IPS-15b (cell line): ENCODE measurements at regions not wholly inside any gene's neighbourhood (a gene's known extent, or its start where the extent isn't known, plus 50 kb on each side); places are given as distances from the start of the nearest gene placed in this dataset.
"Not testable (repeated sequence)": the region's sequence is repeated elsewhere in the genome, so short reads cannot be mapped to it uniquely, and the experiment has no call there.

Experiments
- H3K27me3 ChIP-seq: one replicate; pipeline ENCODE4 v1.6.1; 2013; ENCODE audit warnings: low read length; ENCODE audit not compliant: control insufficient read depth, insufficient read depth
- H3K36me3 ChIP-seq: one replicate; pipeline ENCODE4 v1.6.1; 2013; ENCODE audit warnings: low read length; ENCODE audit not compliant: control insufficient read depth, insufficient read depth
- H3K4me1 ChIP-seq: one replicate; pipeline ENCODE4 v1.6.1; 2013; ENCODE audit warnings: mild to moderate bottlenecking, low read length; ENCODE audit not compliant: control insufficient read depth, insufficient read depth
- H3K4me3 ChIP-seq: one replicate; pipeline ENCODE4 v1.5.1; 2013; ENCODE audit warnings: low read depth, low read length
- H3K9ac ChIP-seq: one replicate; pipeline ENCODE4 v1.6.1; 2013; ENCODE audit warnings: low read depth, mild to moderate bottlenecking, low read length
- H3K9me3 ChIP-seq: one replicate; pipeline ENCODE4 v1.6.1; 2013; ENCODE audit warnings: mild to moderate bottlenecking, low read length; ENCODE audit not compliant: control insufficient read depth, insufficient read depth

DNA sequence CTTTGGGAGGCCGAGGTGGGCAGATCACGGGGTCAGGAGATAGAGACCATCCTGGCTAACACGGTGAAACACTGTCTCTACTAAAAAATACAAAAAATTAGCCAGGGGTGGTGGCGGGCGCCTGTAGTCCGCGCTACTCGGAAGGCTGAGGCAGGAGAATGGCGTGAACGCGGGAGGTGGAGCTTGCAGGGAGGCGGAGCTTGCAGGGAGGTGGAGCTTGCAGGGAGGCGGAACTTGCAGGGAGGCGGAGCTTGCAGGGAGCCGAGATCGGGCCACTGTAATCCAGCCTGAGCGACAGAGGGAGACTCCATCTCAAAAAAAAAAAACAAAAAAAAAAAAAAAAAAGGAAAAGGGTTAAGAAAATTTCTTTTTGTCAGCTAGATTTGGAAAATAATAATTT lies 842.8 kb upstream of the COBL start:
- not testable (repeated sequence) for H3K9me3 ChIP-seq, H3K36me3 ChIP-seq, H3K4me3 ChIP-seq, H3K27me3 ChIP-seq, H3K4me1 ChIP-seq, H3K9ac ChIP-seq

DNA sequence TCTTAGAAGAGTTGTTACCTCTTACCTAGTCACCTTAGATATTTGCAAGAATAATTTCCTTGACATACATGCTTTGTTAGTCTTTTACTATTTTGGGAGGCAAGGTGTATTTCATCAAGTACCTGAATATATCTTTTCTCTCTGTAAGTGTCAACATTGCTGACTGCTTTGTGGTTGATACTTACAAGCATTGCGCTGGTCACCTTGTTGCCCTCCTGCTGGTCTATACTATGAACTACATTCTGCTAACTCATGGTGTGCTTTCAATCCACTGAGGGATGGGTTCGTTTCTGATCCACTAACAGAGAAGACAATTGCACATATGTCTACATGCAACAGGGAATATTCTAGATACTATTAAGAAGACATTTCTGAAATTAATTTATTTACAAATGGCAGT lies 837.8 kb upstream of the COBL start:
- no peak overlapping the region for H3K9ac ChIP-seq
- H3K4me1 ChIP-seq = no peaks in the 10 kb centered on the region
- H3K27me3 ChIP-seq = no peaks in the 10 kb centered on the region
- no peaks in the 10 kb centered on the region for H3K9me3 ChIP-seq
- H3K36me3 ChIP-seq = no peaks in the 10 kb centered on the region
- no peak overlapping the region for H3K4me3 ChIP-seq

DNA sequence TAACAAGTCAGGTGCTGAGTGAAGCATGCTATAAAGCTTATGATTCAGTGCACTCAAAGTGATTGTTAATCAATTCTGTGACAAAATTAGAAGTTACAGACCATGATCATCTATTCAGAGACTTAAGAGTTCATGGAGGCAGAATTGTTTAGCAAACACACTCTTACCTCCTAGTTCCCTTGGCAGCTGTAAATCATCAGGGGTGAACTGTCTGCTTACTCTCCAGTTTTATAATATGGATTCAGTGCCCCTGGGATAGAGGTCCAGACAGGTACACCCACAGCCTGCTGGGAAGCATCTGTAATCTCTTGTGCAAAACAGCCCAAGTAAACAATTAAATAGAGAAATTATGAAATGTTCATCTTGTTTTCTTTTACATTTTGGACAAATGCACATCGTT lies 835.0 kb upstream of the COBL start:
- H3K9me3 ChIP-seq = no peaks in the 10 kb centered on the region

DNA sequence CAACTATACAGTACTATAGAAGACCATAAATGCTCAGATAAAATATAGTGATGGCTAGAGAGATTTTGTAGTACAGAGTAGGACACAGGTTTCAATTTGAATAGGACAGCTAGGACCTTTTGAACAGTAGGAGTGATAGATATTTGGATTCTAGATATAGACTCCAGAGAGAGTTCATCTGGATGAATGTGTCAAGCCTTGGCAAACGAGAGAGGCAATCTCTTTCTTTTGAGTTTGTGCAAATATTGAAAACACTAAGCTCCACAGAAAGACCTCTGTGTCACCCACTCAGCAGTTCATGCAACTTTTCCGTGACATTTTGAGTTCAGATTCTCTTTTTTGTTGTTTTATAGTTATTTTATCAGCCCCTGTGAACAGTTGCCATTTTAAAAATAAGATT lies 834.3 kb upstream of the COBL start:
- H3K36me3 ChIP-seq = no peaks in the 10 kb centered on the region
- no peak overlapping the region for H3K4me3 ChIP-seq
- H3K4me1 ChIP-seq = no peaks in the 10 kb centered on the region
- no peak overlapping the region for H3K9ac ChIP-seq
- H3K27me3 ChIP-seq = no peaks in the 10 kb centered on the region
- H3K9me3 ChIP-seq = no peaks in the 10 kb centered on the region

More for the DNA sequence above, 835.0 kb upstream of the COBL start:
- H3K27me3 ChIP-seq = no peaks in the 10 kb centered on the region
- no peak overlapping the region for H3K9ac ChIP-seq
- H3K36me3 ChIP-seq = no peaks in the 10 kb centered on the region
- H3K4me3 ChIP-seq = no peak overlapping the region
- no peaks in the 10 kb centered on the region for H3K4me1 ChIP-seq

DNA sequence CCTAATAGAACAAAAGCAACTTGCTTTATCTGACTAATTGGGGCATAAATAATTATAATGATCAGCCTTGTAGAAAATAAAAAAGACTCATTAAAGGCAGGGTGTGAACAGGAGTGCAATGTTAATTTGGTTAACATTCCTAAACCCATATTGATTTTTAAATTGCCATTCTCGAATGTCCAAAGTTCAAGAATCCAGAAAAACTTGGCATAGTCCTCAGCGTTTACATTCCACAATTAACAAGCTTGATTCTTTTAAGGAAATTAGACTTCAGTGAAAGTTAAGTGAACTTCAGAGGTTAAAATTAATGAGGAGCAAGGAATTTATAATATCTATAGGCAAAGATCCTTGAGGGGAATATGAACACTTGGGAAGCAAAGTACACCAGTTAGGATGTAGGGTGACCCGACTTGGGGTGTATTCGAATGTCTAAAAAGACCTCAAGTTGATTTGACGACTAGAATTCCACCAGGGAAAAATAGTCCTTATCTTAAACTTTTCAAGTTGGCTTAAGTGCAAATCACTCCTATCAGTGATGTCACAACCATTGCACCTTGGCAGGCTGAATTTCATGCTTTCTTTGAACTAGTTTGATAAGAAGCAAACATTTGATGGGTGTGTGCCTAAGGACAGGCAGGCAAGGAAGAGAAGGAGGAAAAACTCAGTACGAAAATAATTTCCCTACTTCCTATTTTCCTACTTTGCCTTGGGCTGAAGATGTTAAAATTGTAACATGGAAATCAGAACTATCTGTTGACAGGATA lies 830.4 kb upstream of the COBL start:
- H3K9me3 ChIP-seq = no peaks in the 10 kb centered on the region
- no peak overlapping the region for H3K9ac ChIP-seq
- no peak overlapping the region for H3K4me3 ChIP-seq
- H3K4me1 ChIP-seq = no peaks in the 10 kb centered on the region
- H3K36me3 ChIP-seq = no peaks in the 10 kb centered on the region
- no peaks in the 10 kb centered on the region for H3K27me3 ChIP-seq

DNA sequence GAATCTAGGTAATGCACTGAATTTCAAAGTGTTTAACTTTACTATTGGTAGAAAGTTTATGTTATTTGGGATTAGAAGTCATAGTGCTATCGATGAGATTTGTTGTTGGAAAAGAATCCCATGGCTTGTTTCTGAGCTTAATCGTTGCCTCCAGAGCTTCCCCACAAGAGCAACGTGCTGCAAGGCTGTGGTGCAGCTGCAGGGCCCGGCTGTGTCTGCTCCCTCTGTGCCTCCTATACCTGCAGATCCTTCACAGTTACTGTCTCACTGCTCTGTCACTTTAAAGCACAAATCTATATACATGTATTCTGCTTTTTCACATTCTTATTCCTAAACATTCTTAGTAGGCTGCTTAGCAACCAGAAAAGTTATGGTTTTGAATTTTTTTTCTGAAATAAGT lies 826.6 kb upstream of the COBL start:
- Histone ChIP-seq H3K4me1 (no peaks in the 10 kb centered on the region), H3K4me3 (no peak overlapping the region), H3K9ac (no peak overlapping the region), H3K27me3 (no peaks in the 10 kb centered on the region), H3K9me3 (no peaks in the 10 kb centered on the region), H3K36me3 (no peaks in the 10 kb centered on the region)

DNA sequence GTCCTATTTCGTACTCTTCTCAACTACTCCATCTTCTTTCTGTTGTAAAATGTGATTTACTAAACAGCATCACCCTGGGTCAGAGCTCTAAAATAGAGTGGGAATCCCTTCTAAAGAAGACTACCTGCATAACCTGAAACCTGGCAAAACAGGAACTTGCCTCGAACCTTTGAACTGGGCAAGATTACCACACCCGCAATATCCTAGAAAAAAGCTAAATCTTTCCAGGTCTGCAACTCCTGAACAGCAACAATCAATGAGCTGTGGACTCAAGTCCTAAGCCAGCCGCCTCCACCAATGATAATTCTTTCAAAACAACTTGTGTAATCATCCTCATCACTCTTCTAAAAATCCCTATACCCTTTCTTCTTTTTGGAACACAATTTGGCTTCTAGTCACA lies 824.2 kb upstream of the COBL start:
- Histone ChIP-seq H3K4me1 (no peaks in the 10 kb centered on the region), H3K36me3 (no peaks in the 10 kb centered on the region), H3K9me3 (no peaks in the 10 kb centered on the region), H3K27me3 (no peaks in the 10 kb centered on the region), H3K9ac (no peak overlapping the region), H3K4me3 (no peak overlapping the region)

DNA sequence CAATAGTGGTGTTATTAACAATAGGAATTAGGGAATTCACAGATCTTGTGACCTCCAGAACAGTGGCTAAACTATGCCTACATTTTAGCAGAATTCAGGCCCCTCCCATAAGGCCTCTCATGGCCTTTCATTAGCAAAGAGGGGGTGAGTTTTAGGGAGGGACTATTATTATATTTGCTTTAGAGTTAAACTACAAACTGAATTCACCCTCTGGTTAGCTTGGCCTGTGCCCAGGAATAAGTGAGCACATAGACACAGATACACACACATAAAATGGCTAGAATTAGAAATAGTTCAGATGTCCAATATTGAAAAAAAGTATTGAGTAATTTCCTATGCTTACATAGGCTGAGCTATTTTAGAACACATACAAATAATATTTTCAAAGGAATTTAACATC lies 818.8 kb upstream of the COBL start:
- H3K4me1 ChIP-seq = no peaks in the 10 kb centered on the region
- H3K4me3 ChIP-seq = no peak overlapping the region
- H3K27me3 ChIP-seq = no peaks in the 10 kb centered on the region
- peaks cover 3% of the 10 kb centered on the region for H3K9me3 ChIP-seq
- H3K9ac ChIP-seq = no peak overlapping the region
- H3K36me3 ChIP-seq = no peaks in the 10 kb centered on the region

DNA sequence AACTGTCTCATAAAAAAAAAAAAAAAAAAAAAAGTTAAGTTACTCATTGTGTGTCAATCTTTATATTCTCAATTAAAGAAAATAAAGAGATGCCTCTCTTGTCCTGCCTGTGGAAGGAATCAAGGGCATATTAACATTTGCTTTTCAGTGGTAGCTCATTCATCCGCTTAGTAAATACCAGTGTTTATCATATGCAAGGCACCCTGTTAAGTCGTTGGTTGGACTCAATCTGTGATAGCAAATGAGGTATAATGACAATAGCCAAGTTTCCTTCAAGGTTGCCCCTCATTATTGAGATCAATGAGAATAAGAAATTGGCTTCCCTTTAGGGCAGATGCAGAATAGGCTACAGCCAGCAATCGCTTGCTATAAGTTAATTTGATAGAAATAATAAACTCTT lies 812.7 kb upstream of the COBL start:
- H3K4me1 ChIP-seq = peaks cover 3% of the 10 kb centered on the region
- H3K4me3 ChIP-seq = no peak overlapping the region
- no peaks in the 10 kb centered on the region for H3K9me3 ChIP-seq
- no peaks in the 10 kb centered on the region for H3K27me3 ChIP-seq
- H3K36me3 ChIP-seq = no peaks in the 10 kb centered on the region
- no peak overlapping the region for H3K9ac ChIP-seq

DNA sequence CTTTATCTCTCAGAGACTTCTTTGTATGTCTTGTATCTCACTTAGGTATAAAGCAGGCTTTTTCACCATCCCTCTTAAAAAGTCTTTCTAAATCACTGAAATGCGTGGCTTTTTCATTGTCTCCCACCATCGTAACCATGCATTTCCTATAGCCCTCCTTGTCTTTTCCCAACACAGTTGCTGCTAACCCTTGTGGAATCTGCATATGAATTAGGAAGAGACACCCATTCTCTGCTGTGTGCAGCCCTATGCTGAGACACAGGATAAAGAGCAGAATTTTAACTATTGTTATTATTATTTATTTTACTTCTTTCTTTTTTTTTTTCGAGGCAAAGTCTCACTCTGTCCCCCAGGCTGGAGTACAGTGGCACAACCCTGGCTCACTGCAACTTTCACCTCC lies 804.3 kb upstream of the COBL start:
- no peak overlapping the region for H3K9ac ChIP-seq
- no peak overlapping the region for H3K4me3 ChIP-seq
- peaks cover 30% of the 10 kb centered on the region for H3K4me1 ChIP-seq
- no peaks in the 10 kb centered on the region for H3K36me3 ChIP-seq
- no peaks in the 10 kb centered on the region for H3K9me3 ChIP-seq
- H3K27me3 ChIP-seq = no peaks in the 10 kb centered on the region

DNA sequence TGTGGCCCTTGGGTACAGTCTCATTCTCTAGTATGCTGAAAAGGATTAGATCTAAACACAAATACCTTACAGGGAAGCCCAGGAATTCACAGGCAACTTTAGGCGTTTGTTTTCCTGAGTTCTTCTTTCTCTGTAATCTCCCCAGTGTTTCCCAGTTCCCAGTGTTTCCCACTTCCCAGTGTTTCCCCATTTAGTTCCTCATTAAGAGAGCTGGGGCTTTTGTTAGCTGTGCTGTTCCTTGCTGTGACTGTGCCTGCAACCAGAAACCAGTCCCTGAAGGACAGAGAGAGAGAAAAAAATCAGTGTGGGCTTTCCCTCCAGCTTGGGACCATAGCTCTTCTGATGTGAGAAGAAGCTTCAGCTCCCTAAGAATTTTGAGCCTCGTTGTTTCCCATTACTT lies 802.9 kb upstream of the COBL start:
- H3K9me3 ChIP-seq = no peaks in the 10 kb centered on the region
- no peaks in the 10 kb centered on the region for H3K27me3 ChIP-seq
- H3K4me1 ChIP-seq = peaks cover 39% of the 10 kb centered on the region
- H3K36me3 ChIP-seq = no peaks in the 10 kb centered on the region
- peak overlapping the region; percentile 40 for H3K9ac ChIP-seq
- no peak overlapping the region for H3K4me3 ChIP-seq

DNA sequence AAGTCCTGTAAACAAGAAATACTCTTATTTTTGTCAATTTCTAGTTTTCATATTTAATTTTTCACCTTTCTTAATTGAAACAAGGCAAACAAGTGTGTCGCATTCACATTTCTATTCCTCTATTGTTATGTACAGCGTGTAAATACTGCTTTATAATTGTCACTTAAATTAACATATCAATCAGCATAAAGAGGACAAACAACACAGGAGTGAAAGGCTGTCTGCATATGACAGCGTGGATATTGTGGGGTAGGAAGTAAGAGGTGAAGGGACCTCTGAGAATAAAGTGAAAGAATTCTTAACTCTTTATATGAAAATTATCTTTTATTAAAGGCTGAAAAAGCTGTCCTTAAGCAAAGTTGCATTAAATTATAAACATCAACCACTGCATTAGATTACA lies 797.9 kb upstream of the COBL start:
- Histone ChIP-seq H3K9ac (no peak overlapping the region), H3K36me3 (no peaks in the 10 kb centered on the region), H3K4me3 (no peak overlapping the region), H3K27me3 (no peaks in the 10 kb centered on the region), H3K9me3 (no peaks in the 10 kb centered on the region), H3K4me1 (peaks cover 30% of the 10 kb centered on the region)
